ENCODE measurements at regions not wholly inside any gene's neighbourhood (a gene's known extent, or its start where the extent isn't known, plus 50 kb on each side); places are given as distances from the start of the nearest gene placed in this dataset.
A peak's percentile ranks its signal among the peaks of the same experiment; 100 is the strongest.

GRCh38 chr5:53331463-53331862 lies 149.0 kb upstream of the FST start:
- DNase-seq (ENCODE audit: low spot score) = peak; percentile 15

GRCh38 chr5:53333160-53333559 lies 147.3 kb upstream of the FST start:
- no peak for DNase-seq (ENCODE audit: low spot score)

- no peak for DNase-seq (ENCODE audit: low spot score)
Measured at GRCh38 chr5:53334431-53334941, 145.9 kb upstream of the FST start.

GRCh38 chr5:53335115-53335514 lies 145.3 kb upstream of the FST start:
- no peak for DNase-seq (ENCODE audit: low spot score)

DNA sequence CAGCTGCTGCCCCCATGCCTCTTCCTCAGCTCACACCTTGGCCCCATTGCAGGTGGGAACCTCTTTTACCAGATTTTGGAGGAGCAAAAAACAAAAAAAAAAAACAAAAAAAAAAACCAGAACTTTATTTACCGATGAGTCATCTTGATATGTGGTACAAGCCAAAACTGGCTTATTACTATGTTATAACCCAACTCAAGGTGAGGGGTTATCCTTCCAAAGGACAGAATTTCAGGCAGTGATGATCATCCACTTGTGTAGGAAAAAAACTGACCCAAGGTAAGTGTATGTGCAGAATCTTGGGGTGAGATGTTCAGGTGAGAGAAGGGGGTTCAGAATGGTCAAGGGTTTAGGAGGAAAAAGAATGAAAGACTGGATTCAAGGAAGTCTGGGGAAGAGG lies 142.6 kb upstream of the FST start:
- no peak for DNase-seq (ENCODE audit: low spot score)

GRCh38 chr5:53338971-53339370 lies 141.5 kb upstream of the FST start:
- DNase-seq (ENCODE audit: low spot score) = no peak

DNA sequence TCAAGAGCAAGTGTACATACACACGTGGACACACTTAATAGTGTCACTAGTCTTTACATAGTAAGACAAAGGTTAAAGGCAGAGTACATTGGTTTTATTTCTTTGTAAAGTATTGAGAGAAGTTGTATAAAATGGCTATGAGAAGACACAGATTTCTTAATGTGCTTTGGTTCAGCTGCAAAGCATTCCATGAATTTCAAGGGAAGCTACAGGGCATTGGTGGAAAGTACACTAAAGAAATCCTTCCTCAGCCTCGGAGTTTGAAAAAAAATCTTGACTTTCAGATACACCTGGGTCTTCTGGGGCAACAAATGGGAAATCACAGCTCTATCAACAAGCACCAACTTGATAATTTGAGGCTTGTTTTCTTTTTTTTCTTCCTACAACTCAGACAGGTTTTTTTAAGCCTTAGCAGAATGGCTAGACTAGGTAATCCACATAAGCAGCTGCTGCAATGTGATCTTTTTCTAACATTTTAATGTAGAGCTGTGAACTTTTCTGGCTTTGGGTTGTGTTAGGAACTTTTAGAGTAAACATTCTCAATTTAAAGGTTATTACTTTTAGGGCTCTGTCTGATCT lies 140.4 kb upstream of the FST start:
- DNase-seq (ENCODE audit: low spot score) = no peak

DNA sequence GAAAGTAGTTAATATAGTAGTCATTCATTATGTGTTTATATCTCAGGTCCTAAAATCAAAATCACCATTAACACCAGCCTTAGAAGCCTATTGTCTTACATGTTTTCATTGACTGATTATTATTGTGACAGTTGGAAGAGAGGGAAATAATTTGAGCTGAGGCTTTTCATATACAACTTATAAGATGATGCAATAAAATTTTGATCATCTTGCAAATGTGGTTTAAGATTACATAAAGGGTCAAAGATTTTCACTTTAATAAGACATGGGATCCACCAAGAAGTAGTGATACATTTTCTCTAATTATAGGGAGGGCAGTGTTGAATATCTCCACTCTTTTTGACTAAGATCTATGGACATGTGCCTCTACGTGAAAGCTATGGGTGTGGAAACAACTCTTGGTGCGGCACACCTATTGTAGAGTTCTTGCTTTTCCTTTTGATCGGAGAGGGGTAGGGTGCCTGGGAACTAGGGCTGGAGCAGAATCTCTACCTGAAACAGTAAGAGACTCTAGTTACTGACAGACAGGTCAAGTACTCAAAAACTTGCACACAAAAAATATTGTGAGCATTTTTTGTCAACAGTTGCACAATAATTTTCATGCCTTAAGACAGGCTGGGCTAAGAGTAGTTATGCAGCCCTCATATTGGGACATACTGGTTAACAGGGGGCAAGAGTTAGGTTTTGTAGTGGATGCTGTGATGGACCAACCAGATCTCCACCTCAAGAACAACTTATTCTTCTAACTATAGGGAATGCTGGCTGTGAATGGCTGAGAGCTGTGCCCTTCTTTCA lies 139.3 kb upstream of the FST start:
- no peak for DNase-seq (ENCODE audit: low spot score)

- no peak for DNase-seq (ENCODE audit: low spot score)
Measured at GRCh38 chr5:53342236-53342635, 138.2 kb upstream of the FST start.

- no peak for DNase-seq (ENCODE audit: low spot score)
Measured at GRCh38 chr5:53343187-53343586, 137.2 kb upstream of the FST start.

- DNase-seq (ENCODE audit: low spot score) = no peak
Measured at GRCh38 chr5:53350368-53350767, 130.1 kb upstream of the FST start.

- DNase-seq (ENCODE audit: low spot score) = no peak
Measured at GRCh38 chr5:53350991-53351770, 129.2 kb upstream of the FST start.

DNA sequence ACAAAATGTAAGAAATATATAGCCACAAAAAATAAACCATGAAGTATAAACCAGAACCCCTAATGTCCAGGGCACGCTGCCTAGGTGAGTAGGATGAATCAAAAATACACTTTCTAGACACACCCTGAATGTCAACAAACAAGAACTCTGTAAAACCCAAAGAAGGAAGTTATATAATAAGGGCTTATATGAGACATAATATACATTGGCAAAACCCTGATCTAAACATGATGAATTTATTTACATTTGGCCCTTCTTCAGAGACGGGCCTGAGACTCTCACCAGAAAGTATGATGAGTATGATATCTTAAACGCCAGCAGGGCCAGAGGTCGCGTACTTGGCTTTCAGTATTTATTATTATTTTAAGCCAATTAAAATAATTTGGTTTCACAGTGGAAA lies 125.1 kb upstream of the FST start:
- DNase-seq (ENCODE audit: low spot score) = no peak

DNA sequence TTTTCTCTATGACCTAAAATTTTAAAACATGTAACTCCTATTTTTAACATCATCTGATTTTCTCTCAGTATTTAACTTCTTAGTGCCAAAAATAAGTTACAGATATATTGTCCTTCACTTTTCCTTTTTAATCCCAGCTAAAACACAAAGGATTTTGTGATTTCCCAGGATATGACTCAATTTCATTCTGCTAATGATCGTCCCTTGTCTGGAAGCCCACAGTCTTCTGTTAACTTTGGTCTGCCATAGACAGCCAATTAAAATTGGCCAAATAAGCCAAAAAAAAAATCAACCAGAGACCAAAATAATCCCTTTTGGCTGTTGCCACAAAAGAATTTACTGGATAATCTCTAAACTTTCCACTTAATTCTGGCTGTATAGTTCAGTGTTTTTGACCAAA lies 124.5 kb upstream of the FST start:
- DNase-seq (ENCODE audit: low spot score) = no peak

- DNase-seq (ENCODE audit: low spot score) = no peak
Measured at GRCh38 chr5:53357439-53357838, 123.0 kb upstream of the FST start.

- no peak for DNase-seq (ENCODE audit: low spot score)
Measured at GRCh38 chr5:53358794-53359193, 121.6 kb upstream of the FST start.

DNA sequence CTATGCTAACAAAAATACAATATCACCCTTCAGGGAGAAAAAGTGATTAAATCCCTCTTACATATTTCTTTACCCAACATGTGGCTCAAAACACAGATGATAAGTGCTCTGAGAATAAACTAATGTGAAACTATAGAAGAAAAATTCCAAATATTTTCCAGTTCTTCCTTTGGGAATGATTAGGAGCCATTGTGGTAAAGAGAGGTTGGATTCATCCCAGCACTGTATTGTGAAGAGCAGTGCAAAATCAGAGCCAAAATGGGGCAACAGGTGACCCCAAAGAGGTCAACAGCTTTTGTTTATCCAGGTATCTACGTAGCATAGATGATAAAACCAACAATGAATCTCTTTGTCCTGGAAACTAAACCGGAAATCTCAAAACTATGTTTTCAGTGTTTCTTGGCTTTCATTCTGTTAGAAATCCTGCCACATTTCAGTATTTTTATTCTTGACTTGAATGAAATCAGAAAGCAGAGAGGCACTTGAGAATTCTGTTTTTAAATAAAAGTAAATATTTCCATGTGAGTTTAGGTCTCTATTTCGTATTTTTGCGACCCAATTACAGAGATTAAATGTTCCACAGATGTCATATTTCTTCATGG lies 120.4 kb upstream of the FST start:
- DNase-seq (ENCODE audit: low spot score) = no peak

- DNase-seq (ENCODE audit: low spot score) = peak; percentile 52
Measured at GRCh38 chr5:53360811-53361210, 119.6 kb upstream of the FST start.

DNA sequence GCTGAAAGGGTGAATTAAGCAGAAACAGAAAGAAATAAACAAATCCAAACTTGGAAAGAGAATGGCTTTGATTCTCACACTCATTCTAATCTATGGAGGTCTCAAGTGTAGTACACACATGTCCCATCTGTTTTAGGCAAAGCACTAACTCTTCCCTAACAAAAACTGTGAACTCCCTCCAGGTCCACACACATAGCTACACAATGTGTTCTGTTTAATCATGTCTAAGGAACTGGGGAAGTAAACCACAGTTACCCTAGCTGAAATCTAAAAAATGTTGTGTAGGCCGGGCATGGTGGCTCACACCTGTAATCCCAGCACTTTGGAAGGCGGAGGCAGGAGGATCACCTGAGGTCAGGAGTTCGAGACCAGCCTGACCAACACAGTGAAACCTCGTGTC lies 118.7 kb upstream of the FST start:
- no peak for DNase-seq (ENCODE audit: low spot score)

DNA sequence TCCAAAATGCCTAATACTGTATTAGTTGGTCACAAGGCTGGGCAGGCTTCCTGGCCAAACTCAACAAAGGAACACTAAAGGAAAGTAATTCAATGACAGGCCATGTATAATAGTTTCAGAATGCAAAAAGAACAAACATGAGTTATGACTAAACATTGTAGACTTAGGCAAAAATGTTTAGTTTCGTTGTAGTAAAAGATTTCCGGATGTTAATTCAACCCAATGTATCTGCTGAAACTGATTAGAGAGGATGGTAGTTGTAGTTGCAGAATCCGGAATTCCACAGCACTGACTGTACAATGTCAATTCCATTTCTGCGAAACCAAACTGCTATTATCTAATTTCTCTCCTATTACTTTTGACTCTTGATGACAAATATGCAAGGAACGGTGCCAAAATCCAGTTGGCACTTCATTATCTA lies 117.9 kb upstream of the FST start:
- peak; percentile 47 for DNase-seq (ENCODE audit: low spot score)

GRCh38 chr5:53364061-53364460 lies 116.4 kb upstream of the FST start:
- DNase-seq (ENCODE audit: low spot score) = no peak

GRCh38 chr5:53366245-53366644 lies 114.2 kb upstream of the FST start:
- DNase-seq (ENCODE audit: low spot score) = no peak

- no peak for DNase-seq (ENCODE audit: low spot score)
Measured at GRCh38 chr5:53367727-53368126, 112.7 kb upstream of the FST start.

Measured in COLO829 (cell line).